ENCODE measurements at regions not wholly inside any gene's neighbourhood (a gene's known extent, or its start where the extent isn't known, plus 50 kb on each side); places are given as distances from the start of the nearest gene placed in this dataset.
A peak's percentile ranks its signal among the peaks of the same experiment; 100 is the strongest.

GRCh38 chr10:29057822-29058331, 231.0 kb upstream of the LYZL1 start (continued):
- TF ChIP-seq ZNF462 (CRISPR knock-in tag; IDR thresholded peaks at IDR 0.05) (no peak), JUNB (IDR thresholded peaks at IDR 0.05; ENCODE audit: unreplicated experiment) (no peak), CREB1 (CRISPR knock-in tag; IDR thresholded peaks at IDR 0.05; ENCODE audit: low read depth) (no peak), STAT1 (IDR thresholded peaks at IDR 0.05; ENCODE audit: unreplicated experiment) (no peak), ZNF331 (CRISPR knock-in tag; IDR thresholded peaks at IDR 0.05; ENCODE audit: low read depth) (no peak), ZNF114 (CRISPR knock-in tag; IDR thresholded peaks at IDR 0.05) (no peak), ETS1 (IDR thresholded peaks at IDR 0.05) (no peak)

GRCh38 chr10:29063806-29064644, 224.8 kb upstream of the LYZL1 start:
- Histone ChIP-seq H3F3A (replicated peaks; ENCODE audit: low read depth) (no peaks in the 10 kb centered on the region), H4K20me1 (replicated peaks; ENCODE audit: insufficient read depth) (no peaks in the 10 kb centered on the region), H2AFZ (peak overlapping the region; percentile 78; the same call in 1 of the 2 replicates), H3K4me2 (no peak overlapping the region), H3K9me2 (ENCODE audit: insufficient read depth) (no peaks in the 10 kb centered on the region), H3K27ac (ENCODE audit: low read depth) (no peak overlapping the region), H3K4me3 (no peak overlapping the region), H3K36me3 (ENCODE audit: insufficient read depth) (no peaks in the 10 kb centered on the region), H3K4me1 (ENCODE audit: insufficient read depth) (peaks cover 3% of the 10 kb centered on the region), H3K27me3 (ENCODE audit: insufficient read depth) (no peaks in the 10 kb centered on the region), H3K79me2 (replicated peaks; ENCODE audit: insufficient read depth) (no peaks in the 10 kb centered on the region)
- no peak for DNase-seq (ENCODE audit: low spot score)
- no peak for ATAC-seq
- Mint-ChIP-seq H3K36me3 (ENCODE audit: low read depth) (no peaks in the 10 kb centered on the region), H3K27me3 (ENCODE audit: insufficient read depth, low read depth, poor library complexity) (peaks cover 3% of the 10 kb centered on the region), H3K9me3 (no peaks in the 10 kb centered on the region), H3K4me1 (peaks cover 14% of the 10 kb centered on the region), H3K4me3 (no peak overlapping the region), H3K27ac (no peak overlapping the region)
- TF ChIP-seq JUNB (IDR thresholded peaks at IDR 0.05; ENCODE audit: unreplicated experiment) (no peak), EZH2phosphoT487 (IDR thresholded peaks at IDR 0.05; ENCODE audit: unreplicated experiment) (no peak), POLR2AphosphoS5 (IDR thresholded peaks at IDR 0.05; ENCODE audit: low read depth) (no peak), EZH2 (IDR thresholded peaks at IDR 0.05; ENCODE audit: low read depth, unreplicated experiment) (no peak), REST (IDR thresholded peaks at IDR 0.05; ENCODE audit: unreplicated experiment) (no peak), ETS1 (IDR thresholded peaks at IDR 0.05) (no peak), NANOG (IDR thresholded peaks at IDR 0.05; ENCODE audit: borderline replicate concordance) (no peak)

Measured in GM23338 (cell line).